DND-41 (cell line): ENCODE measurements at regions not wholly inside any gene's neighbourhood (a gene's known extent, or its start where the extent isn't known, plus 50 kb on each side); places are given as distances from the start of the nearest gene placed in this dataset.

Experiments used
- CTCF ChIP-seq: IDR thresholded peaks from 2 replicates; pipeline ENCODE4 v1.5.1; 2012; ENCODE audit warnings: borderline replicate concordance, low read length, moderate library complexity, mild to moderate bottlenecking; ENCODE audit not compliant: poor library complexity, severe bottlenecking; ENCODE audit errors: extremely low read depth
- EZH2 ChIP-seq: IDR thresholded peaks from 3 replicates; pipeline ENCODE4 v1.6.1; 2012; ENCODE audit warnings: borderline replicate concordance, low read depth, mild to moderate bottlenecking, moderate library complexity, low read length, inconsistent platforms; ENCODE audit not compliant: severe bottlenecking

DNA sequence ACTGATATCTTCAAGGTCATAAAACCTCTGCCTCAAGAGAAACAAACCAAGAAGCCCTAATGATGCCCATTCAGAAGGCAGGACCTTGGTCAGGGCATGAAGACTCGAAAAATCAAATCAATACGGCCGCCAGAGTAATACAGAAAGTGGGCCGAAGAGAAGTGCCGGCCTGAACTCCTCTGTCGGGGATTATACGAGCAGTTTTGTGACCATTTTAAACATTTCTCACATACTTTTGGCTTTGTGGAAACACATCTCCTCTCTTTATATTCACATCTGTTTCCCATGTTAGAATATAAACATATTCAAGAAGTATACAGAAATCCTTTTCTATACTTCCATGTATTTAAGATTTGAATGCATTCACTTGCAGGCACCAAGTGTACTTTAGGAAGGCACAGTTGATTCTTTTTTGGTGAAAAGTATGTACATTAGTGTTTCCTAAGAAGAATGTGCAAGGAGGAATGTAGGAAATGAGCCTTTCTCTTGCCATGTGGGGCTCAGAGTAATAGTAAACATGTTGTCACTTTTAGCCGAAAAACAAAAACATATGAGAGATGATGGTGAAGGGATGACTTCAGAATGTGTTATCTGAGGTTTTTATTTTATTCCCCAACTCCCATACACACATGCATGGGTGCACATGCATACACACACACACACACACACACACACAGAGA, 707.9 kb upstream of the ID2 start:
- TF ChIP-seq CTCF, result no peak
- no peak for TF ChIP-seq EZH2
